GM11168 (cell line): ENCODE measurements at regions not wholly inside any gene's neighbourhood (a gene's known extent, or its start where the extent isn't known, plus 50 kb on each side); places are given as distances from the start of the nearest gene placed in this dataset.
"Not testable (repeated sequence)": the region's sequence is repeated elsewhere in the genome, so short reads cannot be mapped to it uniquely, and the experiment has no call there.

Experiments used
- in situ Hi-C: fragments of 300-500 bp; cut with MboI; formaldehyde crosslinking; loops from one replicate; pipeline ENCODE4 v1.12.0; 2022; ENCODE audit warnings: low sequenced_read_pairs; ENCODE audit not compliant: unreplicated experiment

- in situ Hi-C loops = no loop called here
These were observed 79.0 kb upstream of the CDH7 start for GRCh38 chr18:65671621-65672415.

GRCh38 chr18:65670145-65670544, 80.7 kb upstream of the CDH7 start:
- in situ Hi-C loops = not testable (repeated sequence)

GRCh38 chr18:65661391-65661790, 89.4 kb upstream of the CDH7 start:
- in situ Hi-C loops = no loop called here

- in situ Hi-C loops = no loop called here
These were observed 90.9 kb upstream of the CDH7 start for GRCh38 chr18:65659912-65660311.

GRCh38 chr18:65659312-65659711, 91.5 kb upstream of the CDH7 start:
- in situ Hi-C loops = no loop called here

GRCh38 chr18:65651192-65651591, 99.6 kb upstream of the CDH7 start:
- in situ Hi-C loops = no loop called here

- in situ Hi-C loops = no loop called here
These were observed 118.6 kb upstream of the CDH7 start for GRCh38 chr18:65632236-65632635.

GRCh38 chr18:65631766-65632165, 119.0 kb upstream of the CDH7 start:
- in situ Hi-C loops = no loop called here

- in situ Hi-C loops = no loop called here
These were observed 122.4 kb upstream of the CDH7 start for GRCh38 chr18:65628390-65628789.

GRCh38 chr18:65623676-65624075, 127.1 kb upstream of the CDH7 start:
- in situ Hi-C loops = no loop called here

GRCh38 chr18:65622436-65622835, 128.4 kb upstream of the CDH7 start:
- in situ Hi-C loops = no loop called here

GRCh38 chr18:65620076-65620696, 130.6 kb upstream of the CDH7 start:
- in situ Hi-C loops = no loop called here

GRCh38 chr18:65610939-65611338, 139.9 kb upstream of the CDH7 start:
- in situ Hi-C loops = no loop called here

GRCh38 chr18:65608471-65608870, 142.3 kb upstream of the CDH7 start:
- in situ Hi-C loops = no loop called here

GRCh38 chr18:65607161-65607560, 143.7 kb upstream of the CDH7 start:
- in situ Hi-C loops = no loop called here

- in situ Hi-C loops = no loop called here
These were observed 144.2 kb upstream of the CDH7 start for GRCh38 chr18:65606551-65607130.

GRCh38 chr18:65605352-65605751, 145.5 kb upstream of the CDH7 start:
- in situ Hi-C loops = not testable (repeated sequence)

- in situ Hi-C loops = no loop called here
These were observed 149.0 kb upstream of the CDH7 start for GRCh38 chr18:65601775-65602174.

- in situ Hi-C loops = no loop called here
These were observed 158.4 kb upstream of the CDH7 start for GRCh38 chr18:65592435-65592834.

- in situ Hi-C loops = no loop called here
These were observed 163.3 kb upstream of the CDH7 start for GRCh38 chr18:65587491-65587890.

- in situ Hi-C loops = not testable (repeated sequence)
These were observed 168.7 kb upstream of the CDH7 start for GRCh38 chr18:65582094-65582493.

- in situ Hi-C loops = no loop called here
These were observed 181.9 kb upstream of the CDH7 start for GRCh38 chr18:65568866-65569265.
